Colon (tissue), 2 donors: ENCODE measurements at regions not wholly inside any gene's neighbourhood (a gene's known extent, or its start where the extent isn't known, plus 50 kb on each side); places are given as distances from the start of the nearest gene placed in this dataset.

ENCODE experiments used
- FAIRE-seq: peaks from 2 replicates; lab custom pipeline; 2012; peaks lifted over from hg19 to GRCh38; lab: Jason Lieb, UNC
- donor health status: control.
- donor health status: control.

- FAIRE-seq: no peak
These were observed 406.9 kb upstream of the B3GALT2 start for GRCh38 chr1:193593147-193593885.

GRCh38 chr1:193592317-193592716, 405.9 kb upstream of the B3GALT2 start:
- FAIRE-seq: no peak

- FAIRE-seq: no peak
These were observed 403.7 kb upstream of the B3GALT2 start for GRCh38 chr1:193590102-193590501.

GRCh38 chr1:193589597-193590040, 403.2 kb upstream of the B3GALT2 start:
- no peak for FAIRE-seq

GRCh38 chr1:193588311-193589082, 402.1 kb upstream of the B3GALT2 start:
- no peak for FAIRE-seq

- peak; percentile 82 for FAIRE-seq
These were observed 398.4 kb upstream of the B3GALT2 start for GRCh38 chr1:193584731-193585239.

- no peak for FAIRE-seq
These were observed 394.9 kb upstream of the B3GALT2 start for GRCh38 chr1:193581341-193581740.

- FAIRE-seq: no peak
These were observed 394.0 kb upstream of the B3GALT2 start for GRCh38 chr1:193580419-193580818.

GRCh38 chr1:193579323-193579722, 392.9 kb upstream of the B3GALT2 start:
- no peak for FAIRE-seq

GRCh38 chr1:193574913-193575312, 388.5 kb upstream of the B3GALT2 start:
- FAIRE-seq: no peak

- FAIRE-seq: no peak
These were observed 383.5 kb upstream of the B3GALT2 start for GRCh38 chr1:193569983-193570269.

GRCh38 chr1:193569096-193569982, 382.9 kb upstream of the B3GALT2 start:
- no peak for FAIRE-seq

- no peak for FAIRE-seq
These were observed 382.1 kb upstream of the B3GALT2 start for GRCh38 chr1:193568512-193568911.

GRCh38 chr1:193567937-193568336, 381.5 kb upstream of the B3GALT2 start:
- no peak for FAIRE-seq

GRCh38 chr1:193566735-193567134, 380.3 kb upstream of the B3GALT2 start:
- no peak for FAIRE-seq

GRCh38 chr1:193565971-193566577, 379.7 kb upstream of the B3GALT2 start:
- FAIRE-seq: no peak

GRCh38 chr1:193562121-193562520, 375.7 kb upstream of the B3GALT2 start:
- FAIRE-seq: no peak

GRCh38 chr1:193558491-193559028, 372.1 kb upstream of the B3GALT2 start:
- no peak for FAIRE-seq

GRCh38 chr1:193555662-193556441, 369.4 kb upstream of the B3GALT2 start:
- FAIRE-seq: no peak

- FAIRE-seq: no peak
These were observed 367.2 kb upstream of the B3GALT2 start for GRCh38 chr1:193553564-193553963.

GRCh38 chr1:193552274-193552673, 365.9 kb upstream of the B3GALT2 start:
- no peak for FAIRE-seq
